ENCODE measurements at regions not wholly inside any gene's neighbourhood (a gene's known extent, or its start where the extent isn't known, plus 50 kb on each side); places are given as distances from the start of the nearest gene placed in this dataset.

DNA sequence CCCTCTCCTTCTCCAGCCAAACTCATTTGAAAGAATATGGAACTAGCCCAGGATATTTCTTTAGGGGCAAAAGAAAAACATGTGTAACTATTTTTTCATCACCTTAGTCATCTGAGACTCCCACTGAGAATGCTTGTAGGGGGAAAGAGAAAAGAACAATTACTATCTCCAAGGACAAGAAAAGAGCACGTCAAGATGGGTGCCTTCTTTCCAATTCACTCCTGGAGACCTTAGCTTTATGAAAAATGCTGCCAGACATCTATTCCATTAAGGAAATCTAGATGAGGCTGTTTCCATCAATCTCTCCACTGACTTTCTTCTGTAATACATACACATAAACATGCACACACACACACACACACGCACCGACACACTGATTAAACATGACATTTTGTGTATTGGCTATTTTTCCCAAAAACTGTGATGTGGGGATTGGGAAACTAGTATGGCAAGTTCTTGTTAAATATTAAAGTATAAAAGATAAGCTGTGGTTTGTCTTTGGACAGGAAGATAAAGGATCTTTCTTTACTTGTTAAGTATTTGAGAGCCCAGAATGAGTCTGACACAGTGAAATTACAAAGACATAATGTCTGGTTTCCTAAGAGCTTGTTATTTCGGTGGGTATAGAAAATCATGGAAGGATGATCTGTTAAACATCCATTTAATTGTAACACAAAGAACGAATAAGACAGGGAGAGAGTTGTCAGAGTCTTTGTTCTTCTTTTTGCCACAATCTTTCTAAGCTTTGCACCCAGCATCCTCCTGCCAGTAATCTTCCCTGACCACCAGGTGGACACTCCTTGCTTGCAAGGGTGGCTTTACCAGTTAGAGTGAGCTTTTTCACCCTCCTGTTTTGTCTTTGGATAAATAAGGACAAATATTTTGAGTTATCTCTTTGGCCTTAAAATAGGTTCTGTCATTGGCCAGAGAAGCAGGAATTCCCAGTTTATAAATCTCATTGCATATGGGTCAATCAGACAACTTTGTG is 177.3 kb upstream of the TMEM72 start:
- H3K4me1 ChIP-seq (replicated peaks; ENCODE audit: insufficient read depth): no peaks in the 10 kb centered on the region
- no peaks in the 10 kb centered on the region for H3K36me3 ChIP-seq (ENCODE audit: low read depth)
- intact Hi-C loops (cut with micrococcal nuclease; ENCODE audit: unreplicated experiment): no loop called here
- no peak overlapping the region for H2AFZ ChIP-seq
- no peaks in the 10 kb centered on the region for H3F3A ChIP-seq (ENCODE audit: insufficient read depth, low read depth)
- H3K9me3 ChIP-seq (ENCODE audit: insufficient read depth, low read depth): no peaks in the 10 kb centered on the region
- no peak overlapping the region for H3K27ac ChIP-seq
- ChIA-PET POLR2A (ENCODE audit: unreplicated experiment) (no interaction called here), CTCF (no interaction called here)
- no peaks in the 10 kb centered on the region for H3K79me2 ChIP-seq (ENCODE audit: low read depth)
- H3K27me3 ChIP-seq (ENCODE audit: insufficient read depth, low read depth): peaks cover 15% of the 10 kb centered on the region
- no TSS peak for BruUV-seq (replicated peaks)
- 0 out of 2 replicates have a peak, but pooled peaks cover 1% of the 10 kb centered on the region for H3K9me2 ChIP-seq (ENCODE audit: insufficient read depth)
- no peak for TF ChIP-seq EZH2 (IDR thresholded peaks at IDR 0.05; ENCODE audit: low read depth)
- TF ChIP-seq, protein P1, sequence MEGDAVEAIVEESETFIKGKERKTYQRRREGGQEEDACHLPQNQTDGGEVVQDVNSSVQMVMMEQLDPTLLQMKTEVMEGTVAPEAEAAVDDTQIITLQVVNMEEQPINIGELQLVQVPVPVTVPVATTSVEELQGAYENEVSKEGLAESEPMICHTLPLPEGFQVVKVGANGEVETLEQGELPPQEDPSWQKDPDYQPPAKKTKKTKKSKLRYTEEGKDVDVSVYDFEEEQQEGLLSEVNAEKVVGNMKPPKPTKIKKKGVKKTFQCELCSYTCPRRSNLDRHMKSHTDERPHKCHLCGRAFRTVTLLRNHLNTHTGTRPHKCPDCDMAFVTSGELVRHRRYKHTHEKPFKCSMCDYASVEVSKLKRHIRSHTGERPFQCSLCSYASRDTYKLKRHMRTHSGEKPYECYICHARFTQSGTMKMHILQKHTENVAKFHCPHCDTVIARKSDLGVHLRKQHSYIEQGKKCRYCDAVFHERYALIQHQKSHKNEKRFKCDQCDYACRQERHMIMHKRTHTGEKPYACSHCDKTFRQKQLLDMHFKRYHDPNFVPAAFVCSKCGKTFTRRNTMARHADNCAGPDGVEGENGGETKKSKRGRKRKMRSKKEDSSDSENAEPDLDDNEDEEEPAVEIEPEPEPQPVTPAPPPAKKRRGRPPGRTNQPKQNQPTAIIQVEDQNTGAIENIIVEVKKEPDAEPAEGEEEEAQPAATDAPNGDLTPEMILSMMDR (conservative IDR thresholded peaks at IDR 0.05): peak; percentile 50; the same call in 1 of the 2 replicates
- H3K4me3 ChIP-seq: no peak overlapping the region
- no peak overlapping the region for H3K4me2 ChIP-seq
- DNase-seq: no peak
- no peaks in the 10 kb centered on the region for H4K20me1 ChIP-seq (ENCODE audit: insufficient read depth)

DNA sequence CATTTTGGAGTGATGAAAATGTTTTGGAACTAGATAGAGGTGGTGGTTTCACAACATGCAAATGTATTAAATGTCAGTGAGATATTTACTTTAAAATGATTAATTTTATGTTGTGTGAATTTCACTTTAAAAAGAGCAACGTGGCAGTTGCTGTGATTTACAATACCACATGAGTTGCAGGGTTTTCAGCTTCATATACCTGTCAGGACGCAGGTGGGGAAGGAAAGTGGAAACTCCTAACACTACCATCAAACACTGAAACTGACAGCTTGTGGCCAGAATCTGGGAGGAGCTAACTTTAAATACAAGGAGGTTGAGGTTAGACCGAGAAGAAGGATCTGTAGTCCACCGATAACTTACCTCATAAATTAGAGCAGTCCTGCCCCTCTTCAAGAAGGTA is 168.9 kb upstream of the TMEM72 start:
- no peak overlapping the region for H3K4me2 ChIP-seq
- H3K79me2 ChIP-seq (ENCODE audit: low read depth): no peaks in the 10 kb centered on the region
- POLR2A ChIA-PET (ENCODE audit: unreplicated experiment): no interaction called here
- DNase-seq: no peak
- no peaks in the 10 kb centered on the region for H3K36me3 ChIP-seq (ENCODE audit: low read depth)
- H2AFZ ChIP-seq: no peak overlapping the region
- intact Hi-C loops (cut with micrococcal nuclease; ENCODE audit: unreplicated experiment): no loop called here
- H3K27ac ChIP-seq: no peak overlapping the region
- no peaks in the 10 kb centered on the region for H3F3A ChIP-seq (ENCODE audit: insufficient read depth, low read depth)
- peaks cover 3% of the 10 kb centered on the region; the same call in 1 of the 2 replicates for H3K9me2 ChIP-seq (ENCODE audit: insufficient read depth)
- BruUV-seq (replicated peaks): no TSS peak
- CTCF ChIA-PET: no interaction called here
- H3K4me1 ChIP-seq (replicated peaks; ENCODE audit: insufficient read depth): no peaks in the 10 kb centered on the region
- H3K9me3 ChIP-seq (ENCODE audit: insufficient read depth, low read depth): no peaks in the 10 kb centered on the region
- H3K27me3 ChIP-seq (ENCODE audit: insufficient read depth, low read depth): peaks cover 33% of the 10 kb centered on the region
- TF ChIP-seq, protein P1 (conservative IDR thresholded peaks at IDR 0.05): no peak
- TF ChIP-seq EZH2 (IDR thresholded peaks at IDR 0.05; ENCODE audit: low read depth): no peak
- H3K4me3 ChIP-seq: no peak overlapping the region
- no peaks in the 10 kb centered on the region for H4K20me1 ChIP-seq (ENCODE audit: insufficient read depth)

GRCh38 chr10:44743535-44743934 is 167.6 kb upstream of the TMEM72 start:
- BruUV-seq (replicated peaks): no TSS peak
- H3K4me3 ChIP-seq: no peak overlapping the region
- no peak overlapping the region for H3K27ac ChIP-seq
- peaks cover 3% of the 10 kb centered on the region; the same call in 1 of the 2 replicates for H3K9me2 ChIP-seq (ENCODE audit: insufficient read depth)
- H3K36me3 ChIP-seq (ENCODE audit: low read depth): no peaks in the 10 kb centered on the region
- no peak overlapping the region for H2AFZ ChIP-seq
- no peaks in the 10 kb centered on the region for H3K4me1 ChIP-seq (replicated peaks; ENCODE audit: insufficient read depth)
- no peaks in the 10 kb centered on the region for H3F3A ChIP-seq (ENCODE audit: insufficient read depth, low read depth)
- H3K27me3 ChIP-seq (ENCODE audit: insufficient read depth, low read depth): peaks cover 46% of the 10 kb centered on the region
- no peak for DNase-seq
- no peaks in the 10 kb centered on the region for H4K20me1 ChIP-seq (ENCODE audit: insufficient read depth)
- no peak overlapping the region for H3K4me2 ChIP-seq
- no peaks in the 10 kb centered on the region for H3K79me2 ChIP-seq (ENCODE audit: low read depth)
- POLR2A ChIA-PET (ENCODE audit: unreplicated experiment): no interaction called here
- CTCF ChIA-PET: no interaction called here
- H3K9me3 ChIP-seq (ENCODE audit: insufficient read depth, low read depth): no peaks in the 10 kb centered on the region
- intact Hi-C loops (cut with micrococcal nuclease; ENCODE audit: unreplicated experiment): no loop called here
- TF ChIP-seq, protein P1 (conservative IDR thresholded peaks at IDR 0.05): no peak
- no peak for TF ChIP-seq EZH2 (IDR thresholded peaks at IDR 0.05; ENCODE audit: low read depth)

Data from PC-9 (cell line).